D721Med (cell line): ENCODE measurements at regions not wholly inside any gene's neighbourhood (a gene's known extent, or its start where the extent isn't known, plus 50 kb on each side); places are given as distances from the start of the nearest gene placed in this dataset.

Experiments
- DNase-seq: peaks from one replicate; pipeline ENCODE4 v3.0.0; 2011; ENCODE audit warnings: low spot score; ENCODE audit not compliant: insufficient read length
- FAIRE-seq: peaks from 2 replicates; lab custom pipeline; 2011; peaks lifted over from hg19 to GRCh38; lab: Jason Lieb, UNC
- CTCF ChIP-seq: IDR thresholded peaks from 2 replicates; pipeline ENCODE4 v1.5.1; 2012; ENCODE audit warnings: mild to moderate bottlenecking, control low read depth; ENCODE audit not compliant: insufficient read depth; ENCODE audit errors: missing control alignments

GRCh38 chr12:65595016-65595560 lies 229.2 kb upstream of the HMGA2 start:
- TF ChIP-seq CTCF, result no peak
- peak; percentile 74 for FAIRE-seq

GRCh38 chr12:65596514-65597091 lies 227.7 kb upstream of the HMGA2 start:
- TF ChIP-seq CTCF, result no peak
- DNase-seq (no peak), FAIRE-seq (no peak)

More at GRCh38 chr12:65595016-65595560, 229.2 kb upstream of the HMGA2 start:
- no peak for DNase-seq

DNA sequence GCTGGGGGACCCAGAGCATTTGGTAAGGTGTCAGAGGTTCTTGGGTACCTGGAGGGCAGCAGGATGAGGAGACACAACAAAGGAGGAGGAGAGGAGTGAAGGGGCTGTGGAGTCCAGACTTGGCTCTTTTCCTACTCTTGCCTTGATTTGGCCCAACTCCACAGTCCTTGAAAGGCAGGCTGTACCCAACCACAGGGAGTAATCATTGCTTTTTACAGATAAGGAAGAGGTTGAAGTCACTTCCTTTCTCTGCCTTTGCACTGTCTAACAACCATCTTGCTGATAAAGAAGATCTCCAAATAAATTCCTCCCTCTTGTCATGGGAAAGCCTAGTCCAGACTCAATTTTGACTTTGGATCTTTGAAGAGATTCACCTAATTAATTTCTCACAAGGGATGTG lies 226.8 kb upstream of the HMGA2 start:
- no peak for FAIRE-seq
- DNase-seq, result no peak
- TF ChIP-seq CTCF, result no peak

DNA sequence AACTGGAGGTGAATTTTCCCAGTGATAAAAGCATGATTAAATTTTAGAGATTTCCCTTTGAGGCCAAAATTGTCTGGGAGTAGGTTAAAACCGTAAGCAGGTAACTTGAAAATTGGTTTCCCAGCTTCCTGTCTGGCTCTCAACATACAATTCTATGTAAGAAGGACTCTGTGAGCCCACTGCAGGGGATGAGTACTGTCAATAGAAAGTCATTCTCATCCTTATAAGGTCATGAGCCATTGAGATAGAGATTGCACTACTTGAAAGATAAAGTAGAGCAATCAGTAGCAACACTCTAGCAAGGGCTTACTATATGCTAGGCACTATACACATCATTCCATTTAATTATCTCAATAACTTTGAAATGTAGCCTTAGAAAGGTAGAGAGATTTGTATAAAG lies 225.6 kb upstream of the HMGA2 start:
- DNase-seq (no peak), FAIRE-seq (no peak)
- TF ChIP-seq CTCF, result no peak

- FAIRE-seq (no peak), DNase-seq (no peak)
- no peak for TF ChIP-seq CTCF
Observed at GRCh38 chr12:65602253-65602609, 222.1 kb upstream of the HMGA2 start.

- peak; percentile 33 for DNase-seq
- peak; percentile 92 for TF ChIP-seq CTCF
- FAIRE-seq, result peak; percentile 91
Observed at GRCh38 chr12:65602610-65603295, 221.5 kb upstream of the HMGA2 start.
